ENCODE measurements at regions not wholly inside any gene's neighbourhood (a gene's known extent, or its start where the extent isn't known, plus 50 kb on each side); places are given as distances from the start of the nearest gene placed in this dataset.

DNA sequence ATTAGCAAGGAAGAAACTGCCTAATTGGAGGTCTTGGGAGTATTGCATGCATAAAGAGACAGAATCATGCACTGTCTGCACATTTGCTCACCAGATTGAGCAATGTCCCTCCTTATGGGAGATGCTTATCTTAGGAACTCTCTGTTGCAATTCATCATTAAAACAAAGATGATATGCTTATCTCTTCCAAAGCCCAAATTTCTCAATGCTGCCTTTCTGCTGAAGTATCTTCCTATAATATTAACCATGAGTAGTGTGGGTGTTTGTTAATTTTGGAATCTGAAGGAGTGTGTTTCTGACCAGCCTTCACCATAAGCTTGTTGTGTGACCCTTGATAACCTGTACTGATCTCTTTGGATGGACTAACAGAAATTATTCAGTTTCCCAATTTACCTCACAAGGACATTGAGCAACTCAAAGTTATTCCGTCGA, 1257.6 kb upstream of the FLRT2 start:
- ChIA-PET POLR2A (no interaction called here), CTCF (no interaction called here)
- Mint-ChIP-seq H3K36me3 (no peaks in the 10 kb centered on the region), H3K27me3 (ENCODE audit: low read depth) (no peaks in the 10 kb centered on the region), H3K4me3 (no peak overlapping the region), H3K27ac (no peak overlapping the region), H3K9me3 (no peaks in the 10 kb centered on the region), H3K4me1 (no peaks in the 10 kb centered on the region)
- DNase-seq (ENCODE audit: low spot score) (no peak), ATAC-seq (no peak)
- no peak for TF ChIP-seq ZMAT4 (CRISPR knock-in tag; IDR thresholded peaks at IDR 0.05)
- TF ChIP-seq CBFB (CRISPR knock-in tag; IDR thresholded peaks at IDR 0.05; ENCODE audit: low read depth), result no peak
- TF ChIP-seq ZBTB21 (CRISPR knock-in tag; IDR thresholded peaks at IDR 0.05; ENCODE audit: borderline replicate concordance), result no peak
- TF ChIP-seq ESRRA (CRISPR knock-in tag; IDR thresholded peaks at IDR 0.05; ENCODE audit: borderline replicate concordance), result no peak
- TF ChIP-seq ERG (CRISPR knock-in tag; IDR thresholded peaks at IDR 0.05), result no peak
- TF ChIP-seq ZBTB43 (CRISPR knock-in tag; IDR thresholded peaks at IDR 0.05), result no peak
- no peak for TF ChIP-seq RORB (CRISPR knock-in tag; IDR thresholded peaks at IDR 0.05)
- TF ChIP-seq SP1 (CRISPR knock-in tag; conservative IDR thresholded peaks at IDR 0.05), result no peak
- TF ChIP-seq CDX4 (CRISPR knock-in tag; IDR thresholded peaks at IDR 0.05; ENCODE audit: borderline replicate concordance), result no peak

DNA sequence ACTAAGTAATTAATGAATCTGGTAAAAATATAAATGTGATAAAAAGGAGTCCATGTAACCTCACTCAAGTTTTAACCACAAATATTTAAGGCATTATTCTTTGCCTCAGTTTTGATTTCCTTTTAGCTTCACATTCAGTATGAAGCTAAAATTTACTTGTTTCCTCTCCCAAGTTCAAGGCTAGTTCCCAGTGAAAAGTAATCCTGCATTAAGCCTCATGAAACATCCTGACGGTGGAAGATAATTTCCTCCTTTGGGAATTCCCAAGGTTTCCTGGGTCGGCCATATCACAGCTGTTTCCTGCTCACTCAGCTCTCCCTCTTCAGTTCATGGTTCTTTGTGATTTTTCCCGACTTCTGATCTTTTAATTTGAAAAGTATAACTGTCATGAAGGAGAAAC, 1256.8 kb upstream of the FLRT2 start:
- ChIA-PET POLR2A (no interaction called here), CTCF (no interaction called here)
- ATAC-seq, result no peak
- no peak overlapping the region for H3K27ac Mint-ChIP-seq
- no peak overlapping the region for H3K4me3 Mint-ChIP-seq
- no peaks in the 10 kb centered on the region for H3K36me3 Mint-ChIP-seq
- no peak for DNase-seq (ENCODE audit: low spot score)
- no peaks in the 10 kb centered on the region for H3K4me1 Mint-ChIP-seq
- no peaks in the 10 kb centered on the region for H3K27me3 Mint-ChIP-seq (ENCODE audit: low read depth)
- H3K9me3 Mint-ChIP-seq, result no peaks in the 10 kb centered on the region
- TF ChIP-seq MLX (CRISPR knock-in tag; IDR thresholded peaks at IDR 0.05) (no peak), JUN (CRISPR knock-in tag; IDR thresholded peaks at IDR 0.05) (no peak), NR2C2 (CRISPR knock-in tag; IDR thresholded peaks at IDR 0.05) (no peak), SP1 (CRISPR knock-in tag; conservative IDR thresholded peaks at IDR 0.05) (no peak), ZNF512 (CRISPR knock-in tag; IDR thresholded peaks at IDR 0.05; ENCODE audit: borderline replicate concordance) (no peak), CREB1 (CRISPR knock-in tag; IDR thresholded peaks at IDR 0.05) (no peak), ESRRA (CRISPR knock-in tag; IDR thresholded peaks at IDR 0.05; ENCODE audit: borderline replicate concordance) (no peak), PRRX2 (CRISPR knock-in tag; IDR thresholded peaks at IDR 0.05) (no peak), TP53 (CRISPR knock-in tag; IDR thresholded peaks at IDR 0.05) (no peak), NR3C1 (CRISPR knock-in tag; conservative IDR thresholded peaks at IDR 0.05; ENCODE audit: low read depth) (no peak), ZNF263 (CRISPR knock-in tag; IDR thresholded peaks at IDR 0.05; ENCODE audit: low read depth) (no peak), TEAD4 (CRISPR knock-in tag; IDR thresholded peaks at IDR 0.05) (no peak), AFF4 (CRISPR knock-in tag; IDR thresholded peaks at IDR 0.05; ENCODE audit: borderline replicate concordance) (no peak), STAT6 (CRISPR knock-in tag; conservative IDR thresholded peaks at IDR 0.05; ENCODE audit: low read depth) (no peak), NFE2L1 (CRISPR knock-in tag; IDR thresholded peaks at IDR 0.05) (no peak), JAZF1 (CRISPR knock-in tag; IDR thresholded peaks at IDR 0.05) (no peak)
- TF ChIP-seq, protein P1, sequence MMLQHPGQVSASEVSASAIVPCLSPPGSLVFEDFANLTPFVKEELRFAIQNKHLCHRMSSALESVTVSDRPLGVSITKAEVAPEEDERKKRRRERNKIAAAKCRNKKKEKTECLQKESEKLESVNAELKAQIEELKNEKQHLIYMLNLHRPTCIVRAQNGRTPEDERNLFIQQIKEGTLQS (CRISPR knock-in tag; conservative IDR thresholded peaks at IDR 0.05), result no peak

Measured in WTC11 (cell line).